ENCODE measurements at regions not wholly inside any gene's neighbourhood (a gene's known extent, or its start where the extent isn't known, plus 50 kb on each side); places are given as distances from the start of the nearest gene placed in this dataset.

GRCh38 chr5:148774313-148774712 is 52.1 kb upstream of the ADRB2 start:
- H3K27ac ChIP-seq (ENCODE audit: low read depth in 1 of 2, low read length in 2 of 2) = no peak overlapping the region
- DNase-seq (ENCODE audit: low spot score) = no peak
- no peak overlapping the region for H3K9ac ChIP-seq (ENCODE audit: low read depth in 1 of 2, low read length in 2 of 2)
- H3K36me3 ChIP-seq (ENCODE audit: control insufficient read depth in 4 of 4, insufficient read depth in 3 of 4, low read depth in 1 of 4, low read length in 3 of 4) = no peaks in the 10 kb centered on the region
- TF ChIP-seq, protein P1, sequence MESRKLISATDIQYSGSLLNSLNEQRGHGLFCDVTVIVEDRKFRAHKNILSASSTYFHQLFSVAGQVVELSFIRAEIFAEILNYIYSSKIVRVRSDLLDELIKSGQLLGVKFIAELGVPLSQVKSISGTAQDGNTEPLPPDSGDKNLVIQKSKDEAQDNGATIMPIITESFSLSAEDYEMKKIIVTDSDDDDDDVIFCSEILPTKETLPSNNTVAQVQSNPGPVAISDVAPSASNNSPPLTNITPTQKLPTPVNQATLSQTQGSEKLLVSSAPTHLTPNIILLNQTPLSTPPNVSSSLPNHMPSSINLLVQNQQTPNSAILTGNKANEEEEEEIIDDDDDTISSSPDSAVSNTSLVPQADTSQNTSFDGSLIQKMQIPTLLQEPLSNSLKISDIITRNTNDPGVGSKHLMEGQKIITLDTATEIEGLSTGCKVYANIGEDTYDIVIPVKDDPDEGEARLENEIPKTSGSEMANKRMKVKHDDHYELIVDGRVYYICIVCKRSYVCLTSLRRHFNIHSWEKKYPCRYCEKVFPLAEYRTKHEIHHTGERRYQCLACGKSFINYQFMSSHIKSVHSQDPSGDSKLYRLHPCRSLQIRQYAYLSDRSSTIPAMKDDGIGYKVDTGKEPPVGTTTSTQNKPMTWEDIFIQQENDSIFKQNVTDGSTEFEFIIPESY (IDR thresholded peaks at IDR 0.05) = no peak
- TF ChIP-seq RAD21 (IDR thresholded peaks at IDR 0.05) (no peak), TAF1 (conservative IDR thresholded peaks at IDR 0.05) (no peak), NR2F2 (IDR thresholded peaks at IDR 0.05) (no peak), HNF4G (IDR thresholded peaks at IDR 0.05) (no peak), GABPA (IDR thresholded peaks at IDR 0.05 in 1 of 2, conservative IDR thresholded peaks at IDR 0.05 in 1 of 2) (no peak), RXRA (IDR thresholded peaks at IDR 0.05) (no peak)
- TF ChIP-seq, protein P2, sequence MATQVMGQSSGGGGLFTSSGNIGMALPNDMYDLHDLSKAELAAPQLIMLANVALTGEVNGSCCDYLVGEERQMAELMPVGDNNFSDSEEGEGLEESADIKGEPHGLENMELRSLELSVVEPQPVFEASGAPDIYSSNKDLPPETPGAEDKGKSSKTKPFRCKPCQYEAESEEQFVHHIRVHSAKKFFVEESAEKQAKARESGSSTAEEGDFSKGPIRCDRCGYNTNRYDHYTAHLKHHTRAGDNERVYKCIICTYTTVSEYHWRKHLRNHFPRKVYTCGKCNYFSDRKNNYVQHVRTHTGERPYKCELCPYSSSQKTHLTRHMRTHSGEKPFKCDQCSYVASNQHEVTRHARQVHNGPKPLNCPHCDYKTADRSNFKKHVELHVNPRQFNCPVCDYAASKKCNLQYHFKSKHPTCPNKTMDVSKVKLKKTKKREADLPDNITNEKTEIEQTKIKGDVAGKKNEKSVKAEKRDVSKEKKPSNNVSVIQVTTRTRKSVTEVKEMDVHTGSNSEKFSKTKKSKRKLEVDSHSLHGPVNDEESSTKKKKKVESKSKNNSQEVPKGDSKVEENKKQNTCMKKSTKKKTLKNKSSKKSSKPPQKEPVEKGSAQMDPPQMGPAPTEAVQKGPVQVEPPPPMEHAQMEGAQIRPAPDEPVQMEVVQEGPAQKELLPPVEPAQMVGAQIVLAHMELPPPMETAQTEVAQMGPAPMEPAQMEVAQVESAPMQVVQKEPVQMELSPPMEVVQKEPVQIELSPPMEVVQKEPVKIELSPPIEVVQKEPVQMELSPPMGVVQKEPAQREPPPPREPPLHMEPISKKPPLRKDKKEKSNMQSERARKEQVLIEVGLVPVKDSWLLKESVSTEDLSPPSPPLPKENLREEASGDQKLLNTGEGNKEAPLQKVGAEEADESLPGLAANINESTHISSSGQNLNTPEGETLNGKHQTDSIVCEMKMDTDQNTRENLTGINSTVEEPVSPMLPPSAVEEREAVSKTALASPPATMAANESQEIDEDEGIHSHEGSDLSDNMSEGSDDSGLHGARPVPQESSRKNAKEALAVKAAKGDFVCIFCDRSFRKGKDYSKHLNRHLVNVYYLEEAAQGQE (IDR thresholded peaks at IDR 0.05) = no peak
- peaks cover 0 to 2% (median under 1%) of the 10 kb centered on the region in 4 donors for H3K4me1 ChIP-seq (ENCODE audit: control insufficient read depth in 4 of 4, insufficient read depth in 4 of 4, low read length in 3 of 4)
- H3K9me3 ChIP-seq (ENCODE audit: control insufficient read depth in 4 of 4, low read length in 3 of 4) = no peaks in the 10 kb centered on the region
- 77% methylated on average over 1 of the region's 1 CpG for WGBS
- H3K27me3 ChIP-seq (ENCODE audit: control insufficient read depth in 4 of 4, insufficient read depth in 4 of 4, low read length in 3 of 4) = no peaks in the 10 kb centered on the region
- H3K4me3 ChIP-seq (ENCODE audit: low read depth in 1 of 3, low read length in 3 of 3) = no peak overlapping the region

DNA sequence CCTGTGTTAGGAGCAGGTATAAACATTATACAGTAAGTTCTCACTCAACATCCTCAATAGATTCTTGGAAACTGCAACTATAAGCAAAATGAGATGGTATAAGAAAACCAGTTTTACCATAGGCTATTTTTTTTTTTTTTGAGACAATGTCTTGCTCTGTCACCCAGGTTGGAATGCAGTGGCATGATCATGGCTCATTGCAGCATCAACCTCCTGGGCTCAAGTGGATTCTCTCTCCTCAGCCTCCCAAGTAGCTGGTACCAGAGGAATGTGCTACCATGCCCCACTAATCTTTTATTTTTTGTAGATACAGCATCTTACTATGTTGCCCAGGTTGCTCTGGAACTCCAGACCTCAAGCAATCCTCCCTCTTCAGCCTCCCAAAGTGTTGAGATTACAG is 50.1 kb upstream of the ADRB2 start:
- Histone ChIP-seq H3K9me3 (ENCODE audit: control insufficient read depth in 4 of 4, low read length in 3 of 4) (no peaks in the 10 kb centered on the region), H3K4me3 (ENCODE audit: low read depth in 1 of 3, low read length in 3 of 3) (no peak overlapping the region), H3K4me1 (ENCODE audit: control insufficient read depth in 4 of 4, insufficient read depth in 4 of 4, low read length in 3 of 4) (no peaks in the 10 kb centered on the region), H3K36me3 (ENCODE audit: control insufficient read depth in 4 of 4, insufficient read depth in 3 of 4, low read depth in 1 of 4, low read length in 3 of 4) (no peaks in the 10 kb centered on the region), H3K27ac (ENCODE audit: low read depth in 1 of 2, low read length in 2 of 2) (no peak overlapping the region), H3K27me3 (ENCODE audit: control insufficient read depth in 4 of 4, insufficient read depth in 4 of 4, low read length in 3 of 4) (no peaks in the 10 kb centered on the region), H3K9ac (ENCODE audit: low read depth in 1 of 2, low read length in 2 of 2) (no peak overlapping the region)
- TF ChIP-seq, protein P3, sequence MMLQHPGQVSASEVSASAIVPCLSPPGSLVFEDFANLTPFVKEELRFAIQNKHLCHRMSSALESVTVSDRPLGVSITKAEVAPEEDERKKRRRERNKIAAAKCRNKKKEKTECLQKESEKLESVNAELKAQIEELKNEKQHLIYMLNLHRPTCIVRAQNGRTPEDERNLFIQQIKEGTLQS (IDR thresholded peaks at IDR 0.05) = no peak
- TF ChIP-seq SP1 (IDR thresholded peaks at IDR 0.05) = no peak
- TF ChIP-seq, protein P1 (IDR thresholded peaks at IDR 0.05) = no peak
- no peak for TF ChIP-seq EGR1 (IDR thresholded peaks at IDR 0.05; ENCODE audit: low read depth in 2 of 2)
- TF ChIP-seq TAF1 (conservative IDR thresholded peaks at IDR 0.05) = no peak
- TF ChIP-seq, protein P2 (IDR thresholded peaks at IDR 0.05) = no peak
- TF ChIP-seq RXRA (IDR thresholded peaks at IDR 0.05) = no peak
- no peak for TF ChIP-seq RAD21 (IDR thresholded peaks at IDR 0.05)
- TF ChIP-seq HNF4G (IDR thresholded peaks at IDR 0.05) = no peak
- TF ChIP-seq JUND (IDR thresholded peaks at IDR 0.05) = no peak
- no peak for TF ChIP-seq CTCF (IDR thresholded peaks at IDR 0.05; ENCODE audit: low read depth, low read length, missing input control)
- TF ChIP-seq NR2F2 (IDR thresholded peaks at IDR 0.05) = no peak
- TF ChIP-seq FOXA2 (IDR thresholded peaks at IDR 0.05) = no peak
- no peak for TF ChIP-seq YY1 (IDR thresholded peaks at IDR 0.05)
- no peak for TF ChIP-seq FOXA1 (IDR thresholded peaks at IDR 0.05)
- no peak for TF ChIP-seq MAX (IDR thresholded peaks at IDR 0.05)
- DNase-seq (ENCODE audit: low spot score) = no peak

All from liver (tissue), 8 donors.